ENCODE measurements at regions not wholly inside any gene's neighbourhood (a gene's known extent, or its start where the extent isn't known, plus 50 kb on each side); places are given as distances from the start of the nearest gene placed in this dataset.

DNA sequence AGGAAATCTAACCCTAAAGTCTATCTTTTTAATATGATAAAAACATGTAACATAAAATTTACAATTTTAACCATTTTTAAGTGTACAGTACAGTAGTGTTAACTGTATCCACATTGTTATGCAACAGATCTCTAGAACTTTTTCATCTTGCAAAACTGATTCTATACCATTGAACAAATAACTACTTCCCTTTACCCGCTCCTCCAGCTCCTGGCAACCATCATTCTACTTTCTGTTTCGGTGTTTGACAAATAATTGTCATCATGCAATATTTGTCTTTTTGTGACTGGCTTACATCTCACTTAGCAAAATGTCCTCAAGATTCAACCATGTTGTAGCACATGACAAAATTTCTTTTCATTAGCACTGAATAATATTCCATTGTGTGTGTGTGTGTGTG, 203.2 kb downstream of the SIM1 start:
- no peaks in the 10 kb centered on the region for H3K36me3 ChIP-seq (ENCODE audit: insufficient read depth, low read length)
- no peak overlapping the region for H3K4me3 ChIP-seq (ENCODE audit: low read length)
- H3K27me3 ChIP-seq (ENCODE audit: insufficient read depth, low read length): no peaks in the 10 kb centered on the region
- peaks cover 6% of the 10 kb centered on the region for H3K4me1 ChIP-seq (ENCODE audit: insufficient read depth, low read length)
- no peaks in the 10 kb centered on the region for H3K9me3 ChIP-seq (ENCODE audit: low read length)
- H2AFZ ChIP-seq (ENCODE audit: low read depth, low read length): no peak overlapping the region

DNA sequence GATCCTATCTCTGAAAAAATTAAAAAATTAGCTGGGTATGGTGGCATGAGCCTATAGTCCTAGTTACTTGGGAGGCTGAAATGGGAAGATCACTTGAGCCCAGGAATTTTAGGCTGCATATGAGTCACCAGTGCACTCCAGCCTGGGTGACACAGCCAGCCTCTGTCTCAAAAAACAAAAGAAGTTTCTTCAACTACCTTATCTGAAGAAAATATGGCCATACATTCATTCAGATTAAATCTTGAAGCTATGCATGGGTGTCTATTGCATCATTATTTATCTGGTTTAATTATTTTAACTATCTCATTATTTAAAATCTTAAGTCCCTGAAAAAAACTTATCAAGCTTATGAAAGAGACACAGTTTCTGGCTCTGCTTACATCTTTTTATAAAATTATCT, 204.1 kb downstream of the SIM1 start:
- no peaks in the 10 kb centered on the region for H3K27me3 ChIP-seq (ENCODE audit: insufficient read depth, low read length)
- H3K36me3 ChIP-seq (ENCODE audit: insufficient read depth, low read length): no peaks in the 10 kb centered on the region
- no peaks in the 10 kb centered on the region for H3K9me3 ChIP-seq (ENCODE audit: low read length)
- no peak overlapping the region for H2AFZ ChIP-seq (ENCODE audit: low read depth, low read length)
- H3K4me1 ChIP-seq (ENCODE audit: insufficient read depth, low read length): peaks cover 6% of the 10 kb centered on the region
- H3K4me3 ChIP-seq (ENCODE audit: low read length): no peak overlapping the region

DNA sequence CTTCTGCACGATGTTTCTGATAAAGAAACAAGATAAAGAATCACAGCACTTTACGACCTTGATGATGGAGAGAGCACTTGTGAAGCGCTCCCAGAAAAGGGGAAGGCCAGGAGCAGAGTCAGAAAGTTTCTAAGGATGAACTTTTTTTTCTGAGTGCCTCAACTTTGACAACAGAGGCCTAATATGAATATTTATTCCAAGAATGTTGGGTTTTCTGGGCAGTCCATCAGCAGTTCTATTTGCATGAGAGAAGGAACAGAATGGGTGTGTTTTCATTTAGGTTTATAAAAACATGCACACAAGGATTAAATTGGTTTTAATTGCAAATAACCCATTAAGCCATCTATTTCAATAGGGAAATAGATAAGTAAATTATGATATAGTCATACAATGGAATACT, 204.9 kb downstream of the SIM1 start:
- Histone ChIP-seq H3K36me3 (ENCODE audit: insufficient read depth, low read length) (no peaks in the 10 kb centered on the region), H3K4me1 (ENCODE audit: insufficient read depth, low read length) (peaks cover 6% of the 10 kb centered on the region), H3K4me3 (ENCODE audit: low read length) (no peak overlapping the region), H3K27me3 (ENCODE audit: insufficient read depth, low read length) (no peaks in the 10 kb centered on the region), H3K9me3 (ENCODE audit: low read length) (no peaks in the 10 kb centered on the region), H2AFZ (ENCODE audit: low read depth, low read length) (no peak overlapping the region)

DNA sequence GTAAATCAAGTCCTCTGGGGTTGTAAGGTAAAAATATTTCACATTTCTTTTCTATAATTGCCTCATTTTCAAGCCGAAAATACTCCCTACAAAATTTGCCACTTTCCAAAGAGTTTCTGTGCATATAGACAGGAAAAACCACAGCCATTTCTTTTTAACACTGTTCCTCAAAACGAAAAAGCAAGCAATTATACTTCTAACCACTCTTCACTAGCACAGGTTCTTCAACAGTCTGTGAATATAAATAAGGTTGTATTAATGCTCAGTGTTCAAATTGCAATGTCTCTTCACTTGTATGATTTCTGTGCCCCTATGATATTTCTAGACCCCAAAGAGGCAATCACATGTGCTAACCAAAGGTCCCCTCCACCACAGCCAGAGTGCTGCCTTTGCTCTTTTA, 206.0 kb downstream of the SIM1 start:
- Histone ChIP-seq H3K27me3 (ENCODE audit: insufficient read depth, low read length) (no peaks in the 10 kb centered on the region), H2AFZ (ENCODE audit: low read depth, low read length) (no peak overlapping the region), H3K9me3 (ENCODE audit: low read length) (no peaks in the 10 kb centered on the region)

DNA sequence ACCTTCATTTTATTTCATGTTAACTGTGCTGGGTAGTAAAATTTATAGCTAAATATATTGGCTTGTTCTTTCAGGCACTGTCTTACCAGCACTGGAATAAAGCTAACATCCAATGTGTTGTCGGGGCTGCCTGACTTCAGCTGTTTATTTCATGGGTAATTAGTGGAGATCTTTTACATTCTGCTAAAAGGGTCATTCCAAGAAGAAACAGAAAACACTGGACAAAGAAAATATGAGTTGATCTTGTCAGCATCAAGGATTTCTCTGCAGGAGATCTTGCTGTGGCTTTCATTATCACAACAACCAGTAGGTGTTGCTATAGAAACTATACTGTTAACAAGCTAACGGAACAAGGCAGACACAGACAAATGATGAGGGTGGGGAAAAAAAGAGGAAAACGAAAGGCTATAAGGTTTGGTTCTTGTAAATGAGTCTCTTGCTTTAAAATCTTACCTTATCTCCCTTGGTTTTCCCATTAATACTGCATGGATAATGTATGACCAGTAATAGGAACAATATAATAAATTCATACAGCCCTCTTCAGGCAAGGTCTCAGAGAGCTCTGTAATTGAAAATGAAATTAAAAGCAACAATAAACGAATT, 206.8 kb downstream of the SIM1 start:
- Histone ChIP-seq H3K27me3 (ENCODE audit: insufficient read depth, low read length) (no peaks in the 10 kb centered on the region), H3K4me3 (ENCODE audit: low read length) (no peak overlapping the region), H3K36me3 (ENCODE audit: insufficient read depth, low read length) (no peaks in the 10 kb centered on the region), H3K4me1 (ENCODE audit: insufficient read depth, low read length) (peaks cover 6% of the 10 kb centered on the region), H2AFZ (ENCODE audit: low read depth, low read length) (no peak overlapping the region), H3K9me3 (ENCODE audit: low read length) (no peaks in the 10 kb centered on the region)

More for the DNA sequence above, 206.0 kb downstream of the SIM1 start:
- no peak overlapping the region for H3K4me3 ChIP-seq (ENCODE audit: low read length)
- H3K36me3 ChIP-seq (ENCODE audit: insufficient read depth, low read length): no peaks in the 10 kb centered on the region
- H3K4me1 ChIP-seq (ENCODE audit: insufficient read depth, low read length): peaks cover 6% of the 10 kb centered on the region

DNA sequence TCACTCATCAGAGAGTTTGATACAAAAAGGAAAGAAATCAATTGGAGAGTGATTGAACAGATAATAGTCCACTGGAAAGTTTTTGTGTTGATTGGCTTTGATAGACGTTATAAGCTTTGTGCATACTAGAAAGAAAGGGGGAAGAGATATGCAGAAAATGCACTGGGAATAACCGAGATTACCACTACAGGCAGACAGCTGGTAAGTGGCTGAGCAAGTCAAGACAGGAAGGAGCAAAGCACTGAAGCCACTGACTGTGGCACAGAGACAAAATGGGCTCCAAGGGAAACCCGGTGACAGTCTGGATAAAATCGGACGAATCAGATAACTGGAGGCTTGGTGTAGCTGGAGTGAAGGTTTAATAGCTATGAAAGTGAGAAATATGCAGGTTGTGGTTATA, 209.0 kb downstream of the SIM1 start:
- peaks cover 6% of the 10 kb centered on the region for H3K27me3 ChIP-seq (ENCODE audit: insufficient read depth, low read length)
- H3K4me3 ChIP-seq (ENCODE audit: low read length): no peak overlapping the region
- peaks cover 4% of the 10 kb centered on the region for H3K9me3 ChIP-seq (ENCODE audit: low read length)
- H3K36me3 ChIP-seq (ENCODE audit: insufficient read depth, low read length): no peaks in the 10 kb centered on the region
- H2AFZ ChIP-seq (ENCODE audit: low read depth, low read length): no peak overlapping the region
- H3K4me1 ChIP-seq (ENCODE audit: insufficient read depth, low read length): peaks cover 6% of the 10 kb centered on the region

DNA sequence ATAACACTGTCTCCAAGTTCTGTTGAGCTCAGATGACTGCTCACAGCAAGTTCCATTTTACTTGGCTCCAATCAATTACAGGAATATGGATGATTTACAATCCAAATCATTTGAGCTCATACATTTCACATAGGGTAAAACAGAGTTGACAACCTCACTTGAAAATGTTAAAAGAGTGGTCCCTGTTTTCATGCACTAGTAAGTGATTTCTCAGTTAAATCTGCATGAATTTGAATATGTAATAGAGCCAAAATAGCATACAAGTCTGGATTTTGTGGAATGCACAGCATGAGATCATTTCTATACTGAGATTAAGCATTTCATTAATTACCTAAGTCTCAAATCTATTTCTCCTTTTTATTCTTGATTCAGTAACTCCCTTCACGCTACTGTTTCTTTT, 217.6 kb downstream of the SIM1 start:
- Histone ChIP-seq H3K9me3 (ENCODE audit: low read length) (peaks cover 4% of the 10 kb centered on the region), H3K27me3 (ENCODE audit: insufficient read depth, low read length) (peaks cover 8% of the 10 kb centered on the region), H2AFZ (ENCODE audit: low read depth, low read length) (no peak overlapping the region), H3K4me1 (ENCODE audit: insufficient read depth, low read length) (no peaks in the 10 kb centered on the region), H3K36me3 (ENCODE audit: insufficient read depth, low read length) (no peaks in the 10 kb centered on the region), H3K4me3 (ENCODE audit: low read length) (no peak overlapping the region)

DNA sequence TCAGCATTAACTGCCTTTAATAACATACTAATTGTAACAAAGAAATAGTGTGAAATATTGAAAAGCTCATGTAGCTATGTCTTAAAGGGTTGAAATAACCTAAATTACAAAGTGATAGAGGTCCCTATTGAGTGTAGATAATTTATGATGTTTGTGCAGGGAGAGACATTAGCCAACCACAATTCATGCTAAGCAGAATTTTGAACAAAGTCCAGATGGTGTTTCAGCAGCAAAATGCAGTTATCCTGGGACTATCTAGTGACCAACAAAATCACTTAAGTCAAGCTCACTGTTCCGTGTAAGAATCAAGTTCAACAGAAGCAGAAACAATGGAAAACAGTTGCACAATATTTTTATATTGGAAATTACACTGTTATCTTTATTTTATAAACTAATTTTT, 218.5 kb downstream of the SIM1 start:
- Histone ChIP-seq H2AFZ (ENCODE audit: low read depth, low read length) (no peak overlapping the region), H3K36me3 (ENCODE audit: insufficient read depth, low read length) (no peaks in the 10 kb centered on the region)

DNA sequence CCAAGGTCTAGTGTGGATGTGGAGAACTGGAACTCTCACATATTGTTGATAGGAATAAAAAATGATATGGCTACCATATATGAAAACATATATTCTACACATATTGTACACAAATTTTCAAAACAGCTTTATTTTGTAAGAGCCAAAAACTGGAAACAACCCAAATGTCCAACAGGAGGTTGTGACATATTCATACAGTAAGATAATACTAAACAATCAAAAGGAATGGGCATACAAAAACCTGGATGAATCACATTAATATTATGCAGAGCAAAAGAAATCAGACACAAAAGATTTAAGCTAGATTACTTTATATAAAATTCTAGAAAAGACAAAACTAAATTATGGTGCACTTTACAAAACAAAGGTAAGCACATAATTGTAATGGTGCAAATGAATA, 223.9 kb downstream of the SIM1 start:
- H3K27me3 ChIP-seq (ENCODE audit: insufficient read depth, low read length): no peaks in the 10 kb centered on the region
- no peak overlapping the region for H2AFZ ChIP-seq (ENCODE audit: low read depth, low read length)
- H3K4me3 ChIP-seq (ENCODE audit: low read length): no peak overlapping the region
- H3K4me1 ChIP-seq (ENCODE audit: insufficient read depth, low read length): peaks cover 17% of the 10 kb centered on the region
- no peaks in the 10 kb centered on the region for H3K9me3 ChIP-seq (ENCODE audit: low read length)
- no peaks in the 10 kb centered on the region for H3K36me3 ChIP-seq (ENCODE audit: insufficient read depth, low read length)

More for the DNA sequence above, 218.5 kb downstream of the SIM1 start:
- Histone ChIP-seq H3K4me3 (ENCODE audit: low read length) (no peak overlapping the region), H3K4me1 (ENCODE audit: insufficient read depth, low read length) (no peaks in the 10 kb centered on the region), H3K27me3 (ENCODE audit: insufficient read depth, low read length) (peaks cover 3% of the 10 kb centered on the region), H3K9me3 (ENCODE audit: low read length) (no peaks in the 10 kb centered on the region)

DNA sequence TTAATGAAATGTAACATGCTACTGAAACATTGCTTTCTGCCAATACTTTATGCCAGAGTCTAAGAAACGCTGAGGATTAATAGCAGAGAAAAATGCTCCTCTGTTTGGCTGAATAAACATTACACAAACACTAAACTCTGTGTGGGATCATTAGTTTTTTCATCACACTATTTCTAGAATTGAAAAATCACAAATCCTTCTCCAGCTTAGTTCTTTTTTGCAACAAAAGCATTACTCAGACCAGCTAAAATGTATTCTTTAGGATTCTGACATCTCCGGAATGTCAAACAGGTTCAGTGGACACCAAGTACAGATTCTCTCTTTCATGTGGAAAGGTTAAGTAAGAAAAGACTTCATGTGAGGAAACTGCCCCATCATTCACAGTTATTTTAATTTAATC, 226.9 kb downstream of the SIM1 start:
- H3K4me1 ChIP-seq (ENCODE audit: insufficient read depth, low read length): peaks cover 17% of the 10 kb centered on the region
- H3K4me3 ChIP-seq (ENCODE audit: low read length): no peak overlapping the region
- H3K9me3 ChIP-seq (ENCODE audit: low read length): no peaks in the 10 kb centered on the region
- H3K27me3 ChIP-seq (ENCODE audit: insufficient read depth, low read length): no peaks in the 10 kb centered on the region
- no peak overlapping the region for H2AFZ ChIP-seq (ENCODE audit: low read depth, low read length)
- no peaks in the 10 kb centered on the region for H3K36me3 ChIP-seq (ENCODE audit: insufficient read depth, low read length)

DNA sequence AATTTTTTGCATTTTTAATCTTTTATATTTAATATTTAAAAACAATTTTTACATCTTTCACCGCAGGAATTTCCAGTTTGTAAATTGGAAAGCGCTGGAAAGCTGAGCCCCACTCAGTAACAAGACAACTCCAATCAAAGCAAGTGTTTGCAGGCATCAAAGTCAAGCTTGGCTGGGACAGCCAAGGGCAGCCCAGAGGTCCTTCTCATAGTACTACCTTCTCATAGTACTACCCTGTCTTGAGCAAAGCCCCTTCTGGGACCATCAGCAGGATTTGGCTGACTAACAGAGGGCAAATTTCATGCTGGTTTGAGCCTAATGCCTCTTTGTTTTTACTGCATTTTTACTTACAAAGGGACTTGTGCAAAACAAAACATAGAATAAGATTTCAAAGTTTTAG, 228.3 kb downstream of the SIM1 start:
- H3K27me3 ChIP-seq (ENCODE audit: insufficient read depth, low read length): no peaks in the 10 kb centered on the region
- H3K4me1 ChIP-seq (ENCODE audit: insufficient read depth, low read length): peaks cover 17% of the 10 kb centered on the region
- no peak overlapping the region for H2AFZ ChIP-seq (ENCODE audit: low read depth, low read length)
- H3K36me3 ChIP-seq (ENCODE audit: insufficient read depth, low read length): no peaks in the 10 kb centered on the region
- no peak overlapping the region for H3K4me3 ChIP-seq (ENCODE audit: low read length)
- H3K9me3 ChIP-seq (ENCODE audit: low read length): no peaks in the 10 kb centered on the region

DNA sequence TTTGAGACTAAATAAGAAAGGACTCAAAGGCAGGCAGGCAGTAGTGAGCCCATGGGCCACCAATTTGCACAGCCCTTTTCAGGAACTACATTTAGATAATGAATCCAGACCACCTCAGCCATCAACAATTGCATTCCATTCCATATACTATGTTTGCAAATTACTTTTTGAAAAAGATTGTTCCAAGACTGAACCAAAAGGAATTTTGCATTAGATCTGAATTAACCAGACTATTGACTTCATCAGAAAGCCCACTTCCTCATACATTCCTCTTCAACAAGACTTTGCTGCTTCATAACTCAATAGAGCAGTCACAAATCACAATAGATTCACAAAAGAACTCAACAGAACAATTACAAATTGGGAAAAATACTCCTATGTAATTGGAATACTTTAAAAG, 229.1 kb downstream of the SIM1 start:
- H3K4me1 ChIP-seq (ENCODE audit: insufficient read depth, low read length): peaks cover 17% of the 10 kb centered on the region
- H3K4me3 ChIP-seq (ENCODE audit: low read length): no peak overlapping the region
- H3K9me3 ChIP-seq (ENCODE audit: low read length): no peaks in the 10 kb centered on the region
- no peaks in the 10 kb centered on the region for H3K36me3 ChIP-seq (ENCODE audit: insufficient read depth, low read length)
- no peak overlapping the region for H2AFZ ChIP-seq (ENCODE audit: low read depth, low read length)
- H3K27me3 ChIP-seq (ENCODE audit: insufficient read depth, low read length): no peaks in the 10 kb centered on the region

DNA sequence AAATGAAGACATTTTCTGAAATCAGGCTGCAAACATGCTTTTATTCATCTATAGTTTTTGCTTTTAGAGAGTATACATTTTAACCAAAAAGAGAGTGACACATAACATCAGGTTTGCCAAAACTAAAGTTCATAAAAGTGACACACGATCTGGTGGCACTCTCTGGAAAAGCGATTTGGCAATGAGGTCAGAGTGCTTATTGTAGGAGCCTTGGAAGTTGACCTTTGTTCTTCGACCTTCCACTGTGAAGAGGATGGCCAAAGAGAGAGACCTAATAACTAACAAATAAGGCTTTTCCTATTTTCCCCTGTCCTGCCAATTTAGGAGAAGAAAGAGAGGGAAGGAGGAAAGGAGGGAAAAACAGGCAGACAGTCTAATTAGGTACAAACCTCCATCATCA, 230.1 kb downstream of the SIM1 start:
- Histone ChIP-seq H3K4me3 (ENCODE audit: low read length) (no peak overlapping the region), H2AFZ (ENCODE audit: low read depth, low read length) (no peak overlapping the region), H3K9me3 (ENCODE audit: low read length) (no peaks in the 10 kb centered on the region), H3K4me1 (ENCODE audit: insufficient read depth, low read length) (peaks cover 18% of the 10 kb centered on the region), H3K36me3 (ENCODE audit: insufficient read depth, low read length) (no peaks in the 10 kb centered on the region), H3K27me3 (ENCODE audit: insufficient read depth, low read length) (no peaks in the 10 kb centered on the region)

DNA sequence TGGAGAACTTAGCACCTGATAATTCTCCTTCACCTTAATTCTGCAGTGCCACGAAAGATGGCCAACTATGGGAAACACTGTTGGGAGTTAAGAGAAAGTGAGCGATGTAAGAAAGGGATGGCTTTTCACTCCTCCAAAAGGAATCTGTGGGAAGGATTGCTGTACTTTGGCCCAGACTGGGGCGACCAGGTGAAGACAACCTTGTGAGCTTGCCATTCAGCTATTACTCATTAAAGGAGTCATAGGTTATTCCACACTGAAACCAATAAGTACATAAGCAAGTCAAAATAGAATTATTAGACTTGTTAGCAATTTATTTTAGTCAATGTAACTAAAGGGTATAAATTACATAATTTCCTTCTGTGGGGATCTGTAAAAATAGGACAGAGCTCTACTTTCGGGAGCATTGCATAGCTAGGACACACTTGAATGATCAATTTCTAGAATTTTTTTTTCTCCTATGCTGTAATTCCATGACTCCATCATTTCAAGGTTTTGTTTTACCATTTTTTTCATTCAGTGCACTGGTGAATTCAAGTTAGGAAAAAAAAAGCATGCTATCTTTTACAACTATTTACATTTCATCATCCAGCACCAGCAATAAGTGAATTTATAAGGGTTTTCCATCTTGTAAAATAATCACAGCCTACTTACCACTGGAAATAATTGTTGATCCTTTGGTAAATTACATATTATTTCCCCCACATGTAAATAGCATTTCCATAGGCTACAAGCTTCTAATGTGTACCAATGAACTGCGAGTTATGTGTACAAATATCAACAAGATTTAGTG, 231.7 kb downstream of the SIM1 start:
- Histone ChIP-seq H3K4me3 (ENCODE audit: low read length) (no peak overlapping the region), H3K4me1 (ENCODE audit: insufficient read depth, low read length) (peaks cover 18% of the 10 kb centered on the region), H3K27me3 (ENCODE audit: insufficient read depth, low read length) (peaks cover 5% of the 10 kb centered on the region), H3K9me3 (ENCODE audit: low read length) (no peaks in the 10 kb centered on the region), H3K36me3 (ENCODE audit: insufficient read depth, low read length) (no peaks in the 10 kb centered on the region), H2AFZ (ENCODE audit: low read depth, low read length) (no peak overlapping the region)
